A549 (cell line): ENCODE measurements at regions not wholly inside any gene's neighbourhood (a gene's known extent, or its start where the extent isn't known, plus 50 kb on each side); places are given as distances from the start of the nearest gene placed in this dataset.

Experiments used
- CTCF ChIP-seq: fragments of >200 bp; sonication (Bioruptor Twin); formaldehyde crosslinking; IDR thresholded peaks from 3 replicates; pipeline ENCODE4 v1.5.1; 2016
- MAFK ChIP-seq: fragments of 450-650 bp; IDR thresholded peaks from 2 replicates; pipeline ENCODE4 v1.6.1; 2014; ENCODE audit not compliant: partially characterized antibody
- MAX ChIP-seq: IDR thresholded peaks from 2 replicates; pipeline ENCODE4 v1.6.1; 2012
- PHF8 ChIP-seq: fragments of 200-600 bp; sonication (generic); IDR thresholded peaks from 2 replicates; pipeline ENCODE4 v1.6.1; 2016; ENCODE audit warnings: low read depth, mild to moderate bottlenecking, antibody characterized with exemption, moderate library complexity, borderline replicate concordance
- RAD21 ChIP-seq, 2 experiments: fragments of >200 bp in 1 of 2; sonication (Bioruptor Twin) in 1 of 2; formaldehyde crosslinking in 1 of 2; IDR thresholded peaks in 1 of 2; conservative IDR thresholded peaks in 1 of 2; 2 replicates in 1 of 2; 3 replicates in 1 of 2; pipeline ENCODE4 v1.6.1; 2012 to 2018; ENCODE audit warnings: inconsistent platforms in 1 of 2
- ZFP36 ChIP-seq: fragments of 450-650 bp; IDR thresholded peaks from 2 replicates; pipeline ENCODE4 v1.6.1; 2014; ENCODE audit warnings: borderline replicate concordance; ENCODE audit not compliant: partially characterized antibody
- TF ChIP-seq, protein P1 (sequence below): fragments of 250-450 bp; sonication (Bioruptor Pico); IDR thresholded peaks from 2 replicates; pipeline ENCODE4 v1.5.0; 2020; ENCODE audit warnings: low read depth, mild to moderate bottlenecking, moderate library complexity

GRCh38 chr1:60274422-60275290 is 201.1 kb upstream of the C1orf87 start:
- TF ChIP-seq CTCF: no peak
- TF ChIP-seq PHF8: no peak
- no peak for TF ChIP-seq ZFP36
- no peak for TF ChIP-seq MAFK
- no peak for TF ChIP-seq MAX
- TF ChIP-seq RAD21 (conservative IDR thresholded peaks at IDR 0.05 in 1 of 2, IDR thresholded peaks at IDR 0.05 in 1 of 2): no peak
- TF ChIP-seq, protein P1, sequence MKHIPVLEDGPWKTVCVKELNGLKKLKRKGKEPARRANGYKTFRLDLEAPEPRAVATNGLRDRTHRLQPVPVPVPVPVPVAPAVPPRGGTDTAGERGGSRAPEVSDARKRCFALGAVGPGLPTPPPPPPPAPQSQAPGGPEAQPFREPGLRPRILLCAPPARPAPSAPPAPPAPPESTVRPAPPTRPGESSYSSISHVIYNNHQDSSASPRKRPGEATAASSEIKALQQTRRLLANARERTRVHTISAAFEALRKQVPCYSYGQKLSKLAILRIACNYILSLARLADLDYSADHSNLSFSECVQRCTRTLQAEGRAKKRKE (CRISPR knock-in tag): no peak
